Adipocyte (in vitro differentiated cells): ENCODE measurements at regions not wholly inside any gene's neighbourhood (a gene's known extent, or its start where the extent isn't known, plus 50 kb on each side); places are given as distances from the start of the nearest gene placed in this dataset.

Experiments used
- DNase-seq: peaks from one replicate; pipeline ENCODE4 v3.0.0-alpha.2; 2015; ENCODE audit warnings: low read depth
- H3K27me3 ChIP-seq: replicated peaks from 2 replicates; pipeline ENCODE4 v1.7.0; 2013; ENCODE audit warnings: mild to moderate bottlenecking, low read length, moderate library complexity; ENCODE audit not compliant: control insufficient read depth, insufficient read depth
- H3K36me3 ChIP-seq: 2 replicates; pipeline ENCODE4 v1.7.0; 2013; ENCODE audit warnings: low read length, mild to moderate bottlenecking, moderate library complexity; ENCODE audit not compliant: control insufficient read depth, insufficient read depth, severe bottlenecking
- H3K4me1 ChIP-seq: 2 replicates; pipeline ENCODE4 v1.7.0; 2013; ENCODE audit warnings: mild to moderate bottlenecking, low read length, moderate library complexity; ENCODE audit not compliant: control insufficient read depth, insufficient read depth
- H3K4me3 ChIP-seq: 2 replicates; pipeline ENCODE4 v1.7.0; 2013; ENCODE audit warnings: mild to moderate bottlenecking, low read length, moderate library complexity
- H3K9ac ChIP-seq: 2 replicates; pipeline ENCODE4 v1.7.0; 2013; ENCODE audit warnings: mild to moderate bottlenecking, low read length, moderate library complexity
- H3K9me3 ChIP-seq: 2 replicates; pipeline ENCODE4 v1.7.0; 2013; ENCODE audit warnings: mild to moderate bottlenecking, low read length, moderate library complexity; ENCODE audit not compliant: control insufficient read depth

DNA sequence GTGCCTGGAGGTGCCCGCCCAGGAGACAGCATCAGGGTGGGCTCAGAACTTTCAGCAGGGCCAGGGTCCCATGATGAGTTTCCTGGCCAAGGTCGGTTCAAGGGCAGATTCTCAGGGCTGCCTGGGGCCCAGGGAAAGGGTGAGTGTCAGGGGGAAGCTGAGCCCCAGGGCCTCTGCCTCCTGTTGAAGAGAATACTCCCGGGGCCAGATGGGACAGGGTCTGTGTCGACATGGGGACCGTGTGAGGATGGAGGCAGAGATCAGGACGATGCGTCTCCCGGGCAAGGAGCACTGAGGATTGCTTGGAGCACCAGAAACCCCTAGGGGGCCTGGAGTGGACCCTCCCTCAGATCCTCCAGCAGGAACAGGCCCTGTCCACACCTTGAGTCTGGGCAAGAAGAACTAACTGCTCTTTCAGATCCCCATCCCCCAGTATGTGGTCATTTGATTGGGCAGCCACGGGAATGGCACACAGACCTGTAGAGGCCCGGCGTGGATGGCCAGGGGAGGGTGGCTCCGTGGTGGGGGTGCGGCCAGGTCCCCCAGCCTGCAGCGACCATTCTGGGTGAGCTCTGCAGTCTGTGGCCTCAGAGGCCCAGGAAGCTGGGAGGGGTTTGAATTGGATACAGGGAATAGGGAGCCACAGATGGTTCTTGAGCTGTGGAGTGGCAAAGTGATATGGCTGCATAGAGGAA, 1078.7 kb downstream of the BRD1 start:
- no peaks in the 10 kb centered on the region for H3K9me3 ChIP-seq
- no peaks in the 10 kb centered on the region for H3K36me3 ChIP-seq
- no peak overlapping the region for H3K9ac ChIP-seq
- H3K4me1 ChIP-seq: no peaks in the 10 kb centered on the region
- no peak overlapping the region for H3K4me3 ChIP-seq
- DNase-seq: no peak
- no peaks in the 10 kb centered on the region for H3K27me3 ChIP-seq

DNA sequence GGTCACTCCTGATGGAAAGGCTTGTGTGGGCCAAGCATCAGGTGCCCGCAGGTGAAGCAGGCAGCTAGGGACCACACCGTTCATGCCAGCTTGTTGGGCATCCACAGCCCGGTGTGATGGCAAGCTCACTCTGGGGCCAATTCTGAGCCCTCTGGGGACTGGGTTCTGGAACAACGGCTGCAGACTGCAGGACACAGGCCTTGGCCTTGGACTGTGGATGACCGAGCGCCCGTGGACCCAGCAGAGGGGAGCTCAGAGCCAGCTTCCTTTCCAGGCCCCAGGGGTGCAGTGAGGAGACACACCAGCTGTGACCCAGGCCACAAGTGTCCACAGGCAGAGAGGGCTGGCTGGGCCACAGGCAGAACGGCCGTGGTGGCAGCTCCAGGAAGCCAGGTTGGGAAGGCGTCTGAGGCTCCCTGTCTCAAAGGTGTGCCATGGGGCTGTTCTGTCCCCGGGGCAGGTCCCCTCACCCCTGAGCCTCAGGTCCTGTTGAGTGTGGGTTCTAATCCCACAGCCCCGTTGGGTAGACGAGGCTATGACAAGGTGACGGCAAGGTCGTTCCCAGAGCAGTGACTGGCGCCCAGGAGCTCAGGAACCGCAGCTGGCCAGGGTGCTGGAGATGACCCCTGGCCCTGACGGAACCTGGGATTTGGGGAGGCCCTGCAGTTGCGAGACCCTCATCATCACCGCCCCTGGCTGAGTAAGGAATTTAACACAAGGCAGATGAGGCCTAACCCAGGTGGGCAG, 1079.4 kb downstream of the BRD1 start:
- Histone ChIP-seq H3K36me3 (no peaks in the 10 kb centered on the region), H3K4me1 (no peaks in the 10 kb centered on the region), H3K9ac (no peak overlapping the region), H3K9me3 (no peaks in the 10 kb centered on the region), H3K4me3 (no peak overlapping the region), H3K27me3 (no peaks in the 10 kb centered on the region)
- DNase-seq: no peak

DNA sequence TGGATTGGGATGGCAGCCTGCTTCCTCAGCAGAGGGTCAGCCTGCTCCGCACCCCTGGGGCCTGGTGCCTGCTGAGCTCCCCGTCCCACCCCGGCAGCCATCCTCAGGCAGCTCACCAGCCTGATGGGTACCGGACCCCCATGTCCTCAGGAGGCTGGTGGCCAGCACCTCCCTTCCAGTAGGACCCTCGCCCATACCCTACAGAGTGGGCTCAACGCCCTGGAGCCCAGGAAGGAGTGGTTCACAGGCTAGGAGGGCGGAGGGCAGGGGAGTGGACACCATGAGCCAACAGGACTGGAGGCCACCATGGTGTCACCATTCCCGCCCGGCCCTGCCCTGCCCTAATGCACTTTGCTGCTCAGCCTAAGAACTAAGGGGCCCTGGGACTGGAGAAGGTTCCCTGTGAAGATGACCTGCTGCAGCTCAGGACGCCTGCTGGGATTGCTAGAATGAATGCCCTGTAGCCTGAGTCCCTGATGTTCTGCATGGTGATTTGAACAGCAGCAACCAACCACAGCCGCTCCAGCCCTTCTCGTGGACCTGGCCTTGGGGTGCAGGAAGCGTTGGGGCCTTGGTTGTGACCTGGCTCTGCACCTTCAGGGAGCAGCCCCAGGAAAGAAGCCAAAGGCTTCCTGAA, 1080.8 kb downstream of the BRD1 start:
- H3K36me3 ChIP-seq: no peaks in the 10 kb centered on the region
- no peak overlapping the region for H3K4me3 ChIP-seq
- no peak overlapping the region for H3K9ac ChIP-seq
- H3K4me1 ChIP-seq: no peaks in the 10 kb centered on the region
- no peak for DNase-seq
- H3K9me3 ChIP-seq: no peaks in the 10 kb centered on the region
- no peaks in the 10 kb centered on the region for H3K27me3 ChIP-seq

DNA sequence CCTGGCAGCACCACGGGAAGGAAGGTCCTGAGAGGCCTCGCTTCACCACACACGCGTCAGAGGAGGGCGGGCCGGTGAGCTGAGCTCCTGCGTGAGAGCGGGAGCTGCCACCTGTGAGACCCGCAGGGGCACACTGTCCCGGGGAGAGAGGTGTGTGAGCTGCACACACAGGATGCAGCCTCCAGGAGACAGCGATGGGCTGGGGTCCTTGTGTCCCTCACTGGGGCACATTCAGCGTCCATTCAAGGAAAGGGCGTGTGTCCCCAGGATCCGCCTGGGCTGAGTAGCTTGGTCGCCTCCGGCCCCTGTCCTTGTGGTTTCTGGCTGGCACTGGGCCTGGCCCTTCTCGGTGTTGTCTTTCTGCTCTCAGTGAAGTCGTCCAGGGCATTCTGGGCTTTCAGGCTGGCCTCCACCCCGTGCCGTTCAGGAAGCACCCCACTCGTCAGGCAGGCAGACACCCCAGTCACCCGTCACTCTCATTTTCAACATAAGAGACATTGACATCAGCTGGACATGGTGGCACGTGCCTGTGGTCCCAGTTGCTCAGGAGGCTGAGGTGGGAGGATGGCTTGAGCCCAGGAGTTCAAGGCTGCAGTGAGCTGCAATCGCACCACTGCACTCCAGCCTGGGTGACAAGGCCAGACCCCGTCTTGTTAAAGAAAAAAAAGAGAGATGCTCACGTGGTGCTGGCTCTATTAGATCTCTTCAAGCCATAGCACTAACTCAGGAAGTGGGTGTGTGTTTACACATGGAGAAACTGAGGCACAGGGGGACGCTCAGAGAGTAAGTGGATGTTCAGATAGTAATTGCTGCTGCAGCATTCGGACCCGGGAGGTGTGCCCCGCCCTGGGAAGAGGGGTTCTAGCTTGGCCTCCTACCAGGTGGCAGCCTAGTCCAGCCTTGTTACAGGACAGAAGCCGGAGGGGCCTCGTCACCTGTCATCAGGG, 1081.6 kb downstream of the BRD1 start:
- DNase-seq: no peak
- H3K9me3 ChIP-seq: no peaks in the 10 kb centered on the region
- H3K4me1 ChIP-seq: no peaks in the 10 kb centered on the region
- no peaks in the 10 kb centered on the region for H3K36me3 ChIP-seq
- no peaks in the 10 kb centered on the region for H3K27me3 ChIP-seq
- no peak overlapping the region for H3K9ac ChIP-seq
- H3K4me3 ChIP-seq: no peak overlapping the region

DNA sequence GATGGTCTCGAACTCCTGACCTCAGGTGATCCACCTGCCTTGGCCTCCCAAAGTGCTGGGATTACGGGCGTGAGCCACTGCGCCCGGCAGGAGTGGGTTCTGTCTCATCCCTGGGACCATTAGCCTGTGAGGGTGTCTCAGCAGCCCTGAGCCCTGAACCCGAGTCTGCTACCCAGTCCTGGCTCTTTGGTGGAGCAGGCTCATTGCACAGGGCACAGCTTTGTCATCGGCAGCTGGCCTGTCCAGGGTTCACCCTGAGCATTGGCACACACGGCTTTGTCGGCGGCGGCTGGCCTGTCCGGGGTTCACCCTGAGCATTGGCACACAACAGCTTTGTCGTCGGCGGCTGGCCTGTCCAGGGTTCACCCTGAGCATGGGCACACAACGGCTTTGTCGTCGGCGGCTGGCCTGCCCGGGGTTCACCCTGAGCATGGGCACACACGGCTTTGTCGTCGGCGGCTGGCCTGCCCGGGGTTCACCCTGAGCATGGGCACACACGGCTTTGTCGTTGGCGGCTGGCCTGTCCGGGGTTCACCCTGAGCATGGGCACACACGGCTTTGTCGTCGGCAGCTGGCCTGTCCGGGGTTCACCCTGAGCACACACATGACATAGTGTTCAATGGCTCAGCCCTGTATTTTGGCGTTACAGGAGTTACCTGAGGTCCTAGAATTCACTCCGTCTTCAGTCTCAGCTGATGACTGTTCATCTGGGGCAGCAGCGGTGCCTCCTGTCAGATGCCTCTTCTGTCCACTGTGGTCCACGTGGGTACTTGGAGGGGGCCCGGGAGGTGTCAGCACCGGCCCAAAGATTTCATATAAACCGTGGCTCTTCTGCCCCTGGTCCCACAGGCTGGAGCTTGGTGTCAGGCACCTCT, 1082.5 kb downstream of the BRD1 start:
- H3K4me1 ChIP-seq: no peaks in the 10 kb centered on the region
- H3K9me3 ChIP-seq: no peaks in the 10 kb centered on the region
- no peaks in the 10 kb centered on the region for H3K36me3 ChIP-seq
- no peak overlapping the region for H3K9ac ChIP-seq
- H3K27me3 ChIP-seq: no peaks in the 10 kb centered on the region
- H3K4me3 ChIP-seq: no peak overlapping the region
- DNase-seq: no peak

DNA sequence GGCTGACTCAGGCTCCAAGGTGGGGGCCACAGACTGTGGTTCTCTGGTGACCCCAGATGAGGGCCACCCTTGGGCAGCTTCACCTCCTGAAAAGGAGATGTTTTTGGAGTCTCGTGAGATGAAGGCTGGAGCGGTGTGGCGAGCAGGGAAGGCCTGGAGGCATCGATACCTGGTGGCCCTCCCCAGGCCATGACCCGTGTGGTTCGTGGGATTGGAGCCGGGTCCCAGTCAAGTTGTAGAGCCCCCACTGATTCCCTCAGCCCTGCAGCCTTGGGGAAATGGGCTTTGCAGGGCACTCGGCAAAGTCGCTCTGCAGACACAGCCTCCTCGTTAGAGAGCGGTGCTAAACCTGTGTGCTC, 1083.4 kb downstream of the BRD1 start:
- no peak overlapping the region for H3K4me3 ChIP-seq
- DNase-seq: no peak
- H3K4me1 ChIP-seq: no peaks in the 10 kb centered on the region
- H3K36me3 ChIP-seq: no peaks in the 10 kb centered on the region
- no peak overlapping the region for H3K9ac ChIP-seq
- no peaks in the 10 kb centered on the region for H3K27me3 ChIP-seq
- H3K9me3 ChIP-seq: no peaks in the 10 kb centered on the region

DNA sequence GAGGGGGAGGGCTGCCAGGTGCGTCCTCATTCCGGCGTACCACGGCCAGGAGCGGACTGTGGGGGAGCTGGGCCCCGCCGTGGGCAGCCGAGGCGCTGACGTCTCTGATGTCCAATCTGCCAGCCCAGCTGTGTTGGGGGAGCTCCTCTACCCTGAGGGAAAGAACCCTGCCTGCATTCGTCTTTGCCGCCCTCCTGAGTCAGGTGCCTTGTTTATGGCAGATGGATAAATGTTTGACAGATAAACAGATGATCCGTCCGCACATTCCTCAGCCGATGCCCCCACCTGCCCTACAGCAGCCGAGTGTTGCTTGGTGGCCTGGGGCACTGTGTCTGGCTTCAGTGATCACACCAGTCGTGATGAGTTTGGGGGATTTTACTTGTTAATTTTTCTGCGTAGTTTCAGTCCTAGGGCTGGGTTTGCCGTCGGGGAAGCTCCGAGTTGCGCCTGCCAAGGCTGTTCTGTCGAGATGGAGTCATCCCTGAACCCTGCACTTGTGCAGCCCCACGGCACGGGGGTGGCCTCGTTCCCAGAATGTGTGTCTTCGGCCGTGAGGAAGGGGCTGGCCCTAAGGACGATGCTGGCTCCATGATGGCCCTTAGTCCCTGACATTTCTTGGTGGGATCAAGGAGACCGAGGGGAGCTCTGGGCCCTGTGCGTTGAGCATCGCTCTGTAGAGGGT, 1083.9 kb downstream of the BRD1 start:
- H3K27me3 ChIP-seq: no peaks in the 10 kb centered on the region
- no peaks in the 10 kb centered on the region for H3K36me3 ChIP-seq
- no peak overlapping the region for H3K4me3 ChIP-seq
- H3K9ac ChIP-seq: no peak overlapping the region
- H3K4me1 ChIP-seq: no peaks in the 10 kb centered on the region
- DNase-seq: no peak
- H3K9me3 ChIP-seq: no peaks in the 10 kb centered on the region

DNA sequence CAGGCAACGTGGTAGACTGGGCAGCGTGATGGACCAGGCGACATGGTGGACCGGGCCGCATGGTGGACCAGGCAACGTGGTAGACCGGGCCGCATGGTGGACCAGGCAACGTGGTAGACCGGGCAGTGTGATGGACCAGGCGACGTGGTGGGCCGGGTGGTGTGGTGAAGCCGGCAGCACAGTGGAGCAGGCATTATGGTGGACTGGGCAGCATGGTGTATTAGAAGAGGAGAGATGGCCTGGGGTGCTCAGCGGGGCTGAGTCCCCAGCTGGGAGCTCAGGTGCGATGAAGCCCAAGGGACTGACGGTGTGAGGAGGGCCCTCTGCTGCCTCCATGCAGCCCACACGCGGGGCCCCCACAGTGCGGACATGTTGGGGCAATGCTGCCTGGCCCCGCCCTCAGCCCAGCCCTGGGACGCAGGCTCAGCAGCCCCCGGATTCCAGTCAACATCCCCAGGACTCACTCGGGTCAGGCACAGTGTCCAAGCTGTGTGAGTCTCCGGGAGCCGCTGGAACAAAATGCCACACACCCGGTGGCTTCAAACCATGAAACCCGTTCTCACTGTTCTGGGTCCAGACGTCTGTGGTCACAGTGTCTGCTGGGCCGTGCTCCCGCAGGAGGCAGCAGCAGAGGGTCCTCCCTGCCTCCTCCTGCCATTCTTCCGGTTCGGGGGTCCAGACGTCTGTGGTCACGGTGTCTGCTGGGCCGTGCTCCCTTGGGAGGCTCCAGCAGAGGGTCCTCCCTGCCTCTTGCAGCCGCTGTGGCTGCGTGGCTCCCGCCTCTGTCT, 1084.9 kb downstream of the BRD1 start:
- H3K27me3 ChIP-seq: no peaks in the 10 kb centered on the region
- DNase-seq: no peak
- H3K9ac ChIP-seq: no peak overlapping the region
- H3K4me3 ChIP-seq: no peak overlapping the region
- no peaks in the 10 kb centered on the region for H3K9me3 ChIP-seq
- no peaks in the 10 kb centered on the region for H3K36me3 ChIP-seq
- no peaks in the 10 kb centered on the region for H3K4me1 ChIP-seq

DNA sequence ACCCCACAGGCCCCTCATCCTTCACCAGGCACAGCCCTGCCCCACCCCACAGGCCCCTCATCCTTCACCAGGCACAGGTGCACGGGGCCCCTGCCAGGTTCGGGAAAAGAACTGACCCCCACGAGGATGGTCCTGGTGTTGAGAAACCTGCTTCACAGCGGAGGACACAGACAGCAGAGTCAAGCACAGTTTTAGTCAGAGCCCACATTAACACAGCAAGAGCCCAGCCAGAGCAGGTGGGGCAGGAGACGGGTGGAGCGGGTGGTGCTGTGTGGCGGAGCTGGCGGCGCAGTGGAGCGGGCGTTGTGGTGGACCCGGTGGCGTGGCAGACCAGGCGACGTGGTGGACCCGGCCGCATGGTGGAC, 1085.5 kb downstream of the BRD1 start:
- Histone ChIP-seq H3K9ac (no peak overlapping the region), H3K36me3 (no peaks in the 10 kb centered on the region), H3K27me3 (no peaks in the 10 kb centered on the region), H3K4me3 (no peak overlapping the region), H3K9me3 (no peaks in the 10 kb centered on the region), H3K4me1 (no peaks in the 10 kb centered on the region)
- DNase-seq: no peak
